SK-N-SH treated with all-trans-retinoic acid at 6 μM for 48 hours (cell line): ENCODE measurements at regions not wholly inside any gene's neighbourhood (a gene's known extent, or its start where the extent isn't known, plus 50 kb on each side); places are given as distances from the start of the nearest gene placed in this dataset.

ENCODE experiments used
- ESRRG ChIP-seq: fragments of 250-450 bp; sonication (Bioruptor Pico); IDR thresholded peaks from 2 replicates; pipeline ENCODE4 v1.6.1; 2021; ENCODE audit warnings: mild to moderate bottlenecking
- TCF4 ChIP-seq: fragments of 250-450 bp; sonication (Bioruptor Pico); IDR thresholded peaks from 2 replicates; pipeline ENCODE4 v1.8.0; 2021; ENCODE audit warnings: mild to moderate bottlenecking, moderate library complexity, borderline replicate concordance
- ZC3H10 ChIP-seq: fragments of 250-450 bp; sonication (Bioruptor Pico); IDR thresholded peaks from 2 replicates; pipeline ENCODE4 v1.5.1; 2021; ENCODE audit warnings: mild to moderate bottlenecking, moderate library complexity
- ZNF565 ChIP-seq: fragments of 450-650 bp; formaldehyde crosslinking; conservative IDR thresholded peaks from 2 replicates; pipeline ENCODE4 v1.5.0; 2020; ENCODE audit warnings: low read depth, mild to moderate bottlenecking, moderate library complexity
- TF ChIP-seq, protein P1 (sequence below): fragments of 250-450 bp; sonication (Bioruptor Pico); IDR thresholded peaks from 2 replicates; pipeline ENCODE4 v1.8.0; 2021; ENCODE audit warnings: low read depth, mild to moderate bottlenecking, moderate library complexity, borderline replicate concordance
- TF ChIP-seq, protein P2 (sequence below): fragments of 250-450 bp; sonication (Bioruptor Pico); IDR thresholded peaks from 2 replicates; pipeline ENCODE4 v1.5.1; 2020; ENCODE audit warnings: low read depth, mild to moderate bottlenecking, moderate library complexity
- TF ChIP-seq, protein P3 (sequence below): fragments of 250-450 bp; sonication (Bioruptor Pico); IDR thresholded peaks from 2 replicates; pipeline ENCODE4 v1.8.0; 2020; ENCODE audit warnings: mild to moderate bottlenecking, moderate library complexity, borderline replicate concordance

DNA sequence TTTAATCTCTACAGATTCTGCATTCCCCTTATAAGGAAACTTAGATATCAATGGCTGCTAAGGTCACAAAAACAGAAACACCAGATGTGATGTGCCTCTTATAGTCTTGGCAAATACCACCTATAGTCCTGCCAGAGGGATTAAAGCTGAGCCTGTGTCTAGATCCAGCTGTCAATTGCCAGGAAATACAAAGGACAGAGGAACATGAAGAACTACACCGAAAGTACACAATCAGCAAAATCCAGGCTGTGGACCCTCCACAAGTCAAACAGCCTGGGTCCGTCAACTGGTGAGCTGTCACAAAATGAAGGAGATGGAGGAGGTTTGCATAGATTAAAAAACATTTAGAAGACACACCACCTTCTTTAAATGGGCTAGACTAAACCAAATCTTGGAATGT is 85.4 kb downstream of the KLF4 start:
- TF ChIP-seq, protein P1, sequence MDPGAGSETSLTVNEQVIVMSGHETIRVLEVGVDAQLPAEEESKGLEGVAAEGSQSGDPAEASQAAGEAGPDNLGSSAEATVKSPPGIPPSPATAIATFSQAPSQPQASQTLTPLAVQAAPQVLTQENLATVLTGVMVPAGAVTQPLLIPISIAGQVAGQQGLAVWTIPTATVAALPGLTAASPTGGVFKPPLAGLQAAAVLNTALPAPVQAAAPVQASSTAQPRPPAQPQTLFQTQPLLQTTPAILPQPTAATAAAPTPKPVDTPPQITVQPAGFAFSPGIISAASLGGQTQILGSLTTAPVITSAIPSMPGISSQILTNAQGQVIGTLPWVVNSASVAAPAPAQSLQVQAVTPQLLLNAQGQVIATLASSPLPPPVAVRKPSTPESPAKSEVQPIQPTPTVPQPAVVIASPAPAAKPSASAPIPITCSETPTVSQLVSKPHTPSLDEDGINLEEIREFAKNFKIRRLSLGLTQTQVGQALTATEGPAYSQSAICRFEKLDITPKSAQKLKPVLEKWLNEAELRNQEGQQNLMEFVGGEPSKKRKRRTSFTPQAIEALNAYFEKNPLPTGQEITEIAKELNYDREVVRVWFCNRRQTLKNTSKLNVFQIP (CRISPR knock-in tag), result no peak
- TF ChIP-seq, protein P2, sequence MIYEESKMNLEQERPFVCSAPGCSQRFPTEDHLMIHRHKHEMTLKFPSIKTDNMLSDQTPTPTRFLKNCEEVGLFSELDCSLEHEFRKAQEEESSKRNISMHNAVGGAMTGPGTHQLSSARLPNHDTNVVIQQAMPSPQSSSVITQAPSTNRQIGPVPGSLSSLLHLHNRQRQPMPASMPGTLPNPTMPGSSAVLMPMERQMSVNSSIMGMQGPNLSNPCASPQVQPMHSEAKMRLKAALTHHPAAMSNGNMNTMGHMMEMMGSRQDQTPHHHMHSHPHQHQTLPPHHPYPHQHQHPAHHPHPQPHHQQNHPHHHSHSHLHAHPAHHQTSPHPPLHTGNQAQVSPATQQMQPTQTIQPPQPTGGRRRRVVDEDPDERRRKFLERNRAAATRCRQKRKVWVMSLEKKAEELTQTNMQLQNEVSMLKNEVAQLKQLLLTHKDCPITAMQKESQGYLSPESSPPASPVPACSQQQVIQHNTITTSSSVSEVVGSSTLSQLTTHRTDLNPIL, result no peak
- TF ChIP-seq ZC3H10, result no peak
- TF ChIP-seq, protein P3, sequence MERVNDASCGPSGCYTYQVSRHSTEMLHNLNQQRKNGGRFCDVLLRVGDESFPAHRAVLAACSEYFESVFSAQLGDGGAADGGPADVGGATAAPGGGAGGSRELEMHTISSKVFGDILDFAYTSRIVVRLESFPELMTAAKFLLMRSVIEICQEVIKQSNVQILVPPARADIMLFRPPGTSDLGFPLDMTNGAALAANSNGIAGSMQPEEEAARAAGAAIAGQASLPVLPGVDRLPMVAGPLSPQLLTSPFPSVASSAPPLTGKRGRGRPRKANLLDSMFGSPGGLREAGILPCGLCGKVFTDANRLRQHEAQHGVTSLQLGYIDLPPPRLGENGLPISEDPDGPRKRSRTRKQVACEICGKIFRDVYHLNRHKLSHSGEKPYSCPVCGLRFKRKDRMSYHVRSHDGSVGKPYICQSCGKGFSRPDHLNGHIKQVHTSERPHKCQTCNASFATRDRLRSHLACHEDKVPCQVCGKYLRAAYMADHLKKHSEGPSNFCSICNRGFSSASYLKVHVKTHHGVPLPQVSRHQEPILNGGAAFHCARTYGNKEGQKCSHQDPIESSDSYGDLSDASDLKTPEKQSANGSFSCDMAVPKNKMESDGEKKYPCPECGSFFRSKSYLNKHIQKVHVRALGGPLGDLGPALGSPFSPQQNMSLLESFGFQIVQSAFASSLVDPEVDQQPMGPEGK (CRISPR knock-in tag), result no peak
- no peak for TF ChIP-seq TCF4 (CRISPR knock-in tag)
- no peak for TF ChIP-seq ESRRG (CRISPR knock-in tag)
- TF ChIP-seq ZNF565 (CRISPR knock-in tag), result no peak
